HCT116 (cell line): ENCODE measurements at regions not wholly inside any gene's neighbourhood (a gene's known extent, or its start where the extent isn't known, plus 50 kb on each side); places are given as distances from the start of the nearest gene placed in this dataset.

Experiments
- ATAC-seq: fragments of 200-7000 bp; cut with Tn5 transposase; 2 replicates; pipeline ENCODE4 v1.9.1; 2020; ENCODE audit warnings: mild to moderate bottlenecking, moderate library complexity
- BruUV-seq: library from RNA; stranded (reverse); fragments of 400-500 nt; replicated peaks from 2 replicates; lab custom pipeline; 2021; lab: Mats Ljungman, UMichigan
- CTCF ChIA-PET: fragments of 300-600 bp; sonication (Branson Sonifier 250); formaldehyde crosslinking; loops from one replicate; lab custom pipeline; 2021; ENCODE audit warnings: antibody characterized with exemption; lab: Charles Lee
- POLR2A ChIA-PET: fragments of 300-600, 350-600 bp; sonication (Branson Sonifier 250); formaldehyde crosslinking; loops from one replicate; lab custom pipeline; 2021; ENCODE audit warnings: antibody characterized with exemption; lab: Charles Lee
- RAD21 ChIA-PET, 2 experiments: fragments of 300-600 bp; sonication (Branson Sonifier 250); formaldehyde crosslinking; loops; one replicate each; lab custom pipeline; 2023; ENCODE audit warnings: low total read pairs in 2 of 2; ENCODE audit not compliant: uncharacterized antibody in 2 of 2, unreplicated experiment in 2 of 2, low non-redundant PET in 1 of 2; lab: Charles Lee
- DNase-seq: peaks from one replicate; pipeline ENCODE4 v3.0.0-alpha.2; 2010; ENCODE audit warnings: low read depth, low spot score
- H2AFZ ChIP-seq: fragments of 200-600 bp; shearing (Covaris generic), sonication (generic); 2 replicates; pipeline ENCODE4 v1.6.1; 2017; ENCODE audit warnings: low read depth, mixed run types, mixed read lengths, antibody characterized with exemption, low read length; ENCODE audit not compliant: poor library complexity, severe bottlenecking
- H3K27ac ChIP-seq: 2 replicates; pipeline ENCODE4 v1.5.1; 2012; ENCODE audit warnings: low read depth, low read length
- H3K27me3 ChIP-seq: fragments of 200-600 bp; sonication (generic); 2 replicates; pipeline ENCODE4 v1.6.1; 2016; ENCODE audit warnings: mixed run types, low read length, mixed read lengths; ENCODE audit not compliant: insufficient read depth
- H3K36me3 ChIP-seq, 2 experiments: fragments of 200-500 bp in 1 of 2; fragments of 200-600 bp in 1 of 2; sonication (Bioruptor generic) in 1 of 2; sonication (generic) in 1 of 2; 2 replicates each; pipeline versions ENCODE4 v1.5.1 to v1.6.1; 2014 to 2016; ENCODE audit warnings: low read length in 2 of 2, inconsistent platforms in 1 of 2, mixed read lengths in 1 of 2, mixed run types in 1 of 2; ENCODE audit not compliant: insufficient read depth in 2 of 2, control insufficient read depth in 1 of 2
- H3K4me1 ChIP-seq, 2 experiments: fragments of 200-600 bp in 1 of 2; sonication (generic) in 1 of 2; 2 replicates each; pipeline versions ENCODE4 v1.5.1 to v1.6.1; 2012 to 2017; ENCODE audit warnings: low read length in 2 of 2, inconsistent platforms in 1 of 2, mild to moderate bottlenecking in 1 of 2, mixed read lengths in 1 of 2, mixed run types in 1 of 2, moderate library complexity in 1 of 2; ENCODE audit not compliant: insufficient read depth in 2 of 2, control insufficient read depth in 1 of 2
- H3K4me2 ChIP-seq: fragments of 200-600 bp; sonication (generic); 2 replicates; pipeline ENCODE4 v1.6.1; 2017; ENCODE audit warnings: mixed run types, low read length, mixed read lengths
- H3K4me3 ChIP-seq, 2 experiments: fragments of 200-600 bp in 1 of 2; sonication (generic) in 1 of 2; replicated peaks in 1 of 2; 2 replicates each; pipeline ENCODE4 v1.5.1; 2011 to 2016; ENCODE audit warnings: low read length in 2 of 2, control low read depth in 1 of 2, low read depth in 1 of 2, mild to moderate bottlenecking in 1 of 2, mixed read lengths in 1 of 2, mixed run types in 1 of 2
- H3K79me2 ChIP-seq: fragments of 200-600 bp; sonication (generic); 2 replicates; pipeline ENCODE4 v1.6.1; 2017; ENCODE audit warnings: mild to moderate bottlenecking, mixed run types, low read length, moderate library complexity, mixed read lengths; ENCODE audit not compliant: insufficient read depth
- H3K9ac ChIP-seq: fragments of 200-600 bp; sonication (generic); 2 replicates; pipeline ENCODE4 v1.6.1; 2016; ENCODE audit warnings: low read length, mixed read lengths
- H3K9me2 ChIP-seq: fragments of 200-600 bp; sonication (generic), shearing (Covaris generic); 2 replicates; pipeline ENCODE4 v1.6.1; 2017; ENCODE audit warnings: mixed run types, mild to moderate bottlenecking, moderate library complexity; ENCODE audit not compliant: insufficient read depth
- H3K9me3 ChIP-seq, 2 experiments: fragments of 200-500 bp in 1 of 2; fragments of 200-600 bp in 1 of 2; sonication (Bioruptor generic) in 1 of 2; sonication (generic) in 1 of 2; 2 replicates each; pipeline ENCODE4 v1.6.1; 2014 to 2017; ENCODE audit warnings: low read length in 2 of 2, mixed read lengths in 2 of 2, inconsistent platforms in 1 of 2, low read depth in 1 of 2, mild to moderate bottlenecking in 1 of 2, mixed run types in 1 of 2, moderate library complexity in 1 of 2; ENCODE audit not compliant: control insufficient read depth in 1 of 2, insufficient read depth in 1 of 2
- H4K20me1 ChIP-seq: fragments of 200-600 bp; sonication (generic), shearing (Covaris generic); 2 replicates; pipeline ENCODE4 v1.6.1; 2017; ENCODE audit warnings: mixed run types, mild to moderate bottlenecking, moderate library complexity; ENCODE audit not compliant: insufficient read depth
- ATF3 ChIP-seq: IDR thresholded peaks from 2 replicates; pipeline ENCODE4 v1.6.1; 2012
- CBX3 ChIP-seq: IDR thresholded peaks from 2 replicates; pipeline ENCODE4 v1.6.1; 2012; ENCODE audit warnings: low read depth
- CEBPB ChIP-seq: IDR thresholded peaks from 2 replicates; pipeline ENCODE4 v1.6.1; 2012; ENCODE audit warnings: low read depth
- CTCF ChIP-seq, 3 experiments: fragments of 200-600 bp in 1 of 3; sonication (generic) in 1 of 3; IDR thresholded peaks in 2 of 3; conservative IDR thresholded peaks in 1 of 3; 2 replicates each; pipeline ENCODE4 v1.5.1; 2012 to 2017; ENCODE audit warnings: low read depth in 2 of 3, low read length in 2 of 3, antibody characterized with exemption in 1 of 3, borderline replicate concordance in 1 of 3, control low read depth in 1 of 3, mild to moderate bottlenecking in 1 of 3, mixed read lengths in 1 of 3, mixed run types in 1 of 3, moderate library complexity in 1 of 3; ENCODE audit not compliant: insufficient read depth in 1 of 3
- EZH2 ChIP-seq: fragments of 200-600 bp; sonication (generic); IDR thresholded peaks from 2 replicates; pipeline ENCODE4 v1.6.1; 2017; ENCODE audit warnings: antibody characterized with exemption, mixed run types
- EZH2phosphoT487 ChIP-seq: fragments of 200-600 bp; IDR thresholded peaks from 2 replicates; pipeline ENCODE4 v1.6.1; 2018; ENCODE audit warnings: antibody characterized with exemption, borderline replicate concordance
- FOSL1 ChIP-seq: IDR thresholded peaks from 2 replicates; pipeline ENCODE4 v1.6.1; 2012; ENCODE audit warnings: low read depth
- JUND ChIP-seq: IDR thresholded peaks from 2 replicates; pipeline ENCODE4 v1.6.1; 2012
- MAX ChIP-seq: IDR thresholded peaks from 2 replicates; pipeline ENCODE4 v1.6.1; 2012
- POLR2A ChIP-seq: IDR thresholded peaks from 2 replicates; pipeline ENCODE4 v1.7.0; 2011; ENCODE audit warnings: borderline replicate concordance; ENCODE audit not compliant: insufficient read depth, insufficient read length; ENCODE audit errors: extremely low read depth
- RAD21 ChIP-seq: IDR thresholded peaks from 2 replicates; pipeline ENCODE4 v1.6.1; 2012; ENCODE audit warnings: low read depth, mild to moderate bottlenecking
- REST ChIP-seq: IDR thresholded peaks from 2 replicates; pipeline ENCODE4 v1.6.1; 2012; ENCODE audit warnings: low read depth
- SP1 ChIP-seq: IDR thresholded peaks from 2 replicates; pipeline ENCODE4 v1.6.1; 2012; ENCODE audit warnings: low read depth
- SRF ChIP-seq: IDR thresholded peaks from 2 replicates; pipeline ENCODE4 v1.6.1; 2012; ENCODE audit warnings: low read depth
- ZFX ChIP-seq: fragments of 450-650 bp; IDR thresholded peaks from 2 replicates; pipeline ENCODE4 v1.6.1; 2017
- intact Hi-C: fragments of 100-400 bp; cut with micrococcal nuclease; formaldehyde crosslinking; loops from 2 replicates; pipeline ENCODE4 v1.10.0; 2022

- H3K9me2 ChIP-seq: no peaks in the 10 kb centered on the region
- RAD21 ChIA-PET: no interaction called here
- ATAC-seq (no peak), DNase-seq (no peak)
- H3K9me3 ChIP-seq: no peaks in the 10 kb centered on the region
- no peaks in the 10 kb centered on the region for H4K20me1 ChIP-seq
- no peak overlapping the region for H3K27ac ChIP-seq
- CTCF ChIA-PET: no interaction called here
- TF ChIP-seq EZH2phosphoT487 (no peak), JUND (no peak), MAX (no peak), CEBPB (no peak), POLR2A (no peak), FOSL1 (no peak), EZH2 (no peak)
- H3K27me3 ChIP-seq: 0 out of 2 replicates have a peak, but pooled peaks cover 3% of the 10 kb centered on the region
- H3K4me1 ChIP-seq: no peaks in the 10 kb centered on the region
- H3K36me3 ChIP-seq: no peaks in the 10 kb centered on the region
- H3K9ac ChIP-seq: no peak overlapping the region
- intact Hi-C loops: no loop called here
- H3K4me2 ChIP-seq: no peak overlapping the region
- H2AFZ ChIP-seq: no peak overlapping the region
- H3K4me3 ChIP-seq: no peak overlapping the region
- no peaks in the 10 kb centered on the region for H3K79me2 ChIP-seq
- POLR2A ChIA-PET: no interaction called here
- BruUV-seq: no TSS peak
Measured at GRCh38 chr10:33863352-33863751, 528.9 kb upstream of the NRP1 start.

GRCh38 chr10:33862536-33863105 is 528.2 kb upstream of the NRP1 start:
- RAD21 ChIA-PET: interaction anchor here in 1 of 2 experiments (0.7 kb wide), 1 partner anchor 55 kb away, joined by 3 read pairs; no protein-coding TSS in a partner anchor
- H3K27me3 ChIP-seq: no peaks in the 10 kb centered on the region
- H3K4me3 ChIP-seq: no peak overlapping the region
- H3K9me2 ChIP-seq: no peaks in the 10 kb centered on the region
- H3K79me2 ChIP-seq: no peaks in the 10 kb centered on the region
- H3K4me1 ChIP-seq: no peaks in the 10 kb centered on the region
- no peaks in the 10 kb centered on the region for H4K20me1 ChIP-seq
- H3K36me3 ChIP-seq: no peaks in the 10 kb centered on the region
- H3K9me3 ChIP-seq: no peaks in the 10 kb centered on the region
- H3K27ac ChIP-seq: no peak overlapping the region
- CTCF ChIA-PET: interaction anchor here (0.6 kb wide), 1 partner anchor 530 kb away, joined by 4 read pairs; no protein-coding TSS in a partner anchor
- POLR2A ChIA-PET: no interaction called here
- no TSS peak for BruUV-seq
- H3K9ac ChIP-seq: no peak overlapping the region
- H3K4me2 ChIP-seq: no peak overlapping the region
- DNase-seq: no peak
- no peak overlapping the region for H2AFZ ChIP-seq
- intact Hi-C loops: no loop called here
- no peak for ATAC-seq
- no peak for TF ChIP-seq SRF
- TF ChIP-seq EZH2phosphoT487: no peak
- no peak for TF ChIP-seq CTCF (IDR thresholded peaks at IDR 0.05 in 2 of 3, conservative IDR thresholded peaks at IDR 0.05 in 1 of 3; ENCODE audit: borderline replicate concordance in 1 of 3, insufficient read depth in 1 of 3, low read depth in 2 of 3, low read length in 2 of 3)
- TF ChIP-seq ZFX: no peak
- no peak for TF ChIP-seq CBX3
- TF ChIP-seq ATF3: no peak
- no peak for TF ChIP-seq SP1
- no peak for TF ChIP-seq REST
- TF ChIP-seq RAD21: no peak
- TF ChIP-seq MAX: no peak
